AG04450 (cell line): ENCODE measurements at regions not wholly inside any gene's neighbourhood (a gene's known extent, or its start where the extent isn't known, plus 50 kb on each side); places are given as distances from the start of the nearest gene placed in this dataset.

Experiments used
- CTCF ChIA-PET: fragments of 300-600, 350-600 bp; formaldehyde crosslinking; extraction: SDS; loops from one replicate; lab custom pipeline; 2022; ENCODE audit warnings: antibody characterized with exemption, inconsistent platforms; lab: Charles Lee
- POLR2A ChIA-PET: fragments of 350-600 bp; formaldehyde crosslinking; extraction: SDS; loops from one replicate; lab custom pipeline; 2021; ENCODE audit warnings: antibody characterized with exemption, inconsistent platforms; lab: Yijun Ruan, JAX
- DNase-seq: peaks from one replicate; pipeline ENCODE4 v3.0.0-alpha.2; 2011; ENCODE audit warnings: low read depth, low spot score
- H3K27ac ChIP-seq: one replicate; pipeline ENCODE4 v1.5.1; 2012; ENCODE audit warnings: low read depth, low read length, control low read depth
- H3K27me3 ChIP-seq: one replicate; pipeline ENCODE4 v1.6.0; 2012; ENCODE audit warnings: low read length; ENCODE audit not compliant: control insufficient read depth, insufficient read depth
- H3K4me3 ChIP-seq: 2 replicates; pipeline ENCODE4 v1.5.1; 2011; ENCODE audit warnings: mild to moderate bottlenecking, low read depth, low read length, control low read depth
- H3K9me3 ChIP-seq: 2 replicates; pipeline ENCODE4 v1.5.1; 2012; ENCODE audit warnings: low read length; ENCODE audit not compliant: control insufficient read depth, insufficient read depth
- CTCF ChIP-seq: IDR thresholded peaks from 2 replicates; pipeline ENCODE4 v1.5.1; 2011; ENCODE audit warnings: low read depth, low read length, control low read depth, inconsistent platforms

GRCh38 chr5:164353155-164353554 is 847.7 kb downstream of the MAT2B start:
- ChIA-PET CTCF (no interaction called here), POLR2A (no interaction called here)
- Histone ChIP-seq H3K9me3 (no peaks in the 10 kb centered on the region), H3K27ac (no peak overlapping the region), H3K27me3 (no peaks in the 10 kb centered on the region), H3K4me3 (no peak overlapping the region)
- DNase-seq = no peak
- no peak for TF ChIP-seq CTCF

DNA sequence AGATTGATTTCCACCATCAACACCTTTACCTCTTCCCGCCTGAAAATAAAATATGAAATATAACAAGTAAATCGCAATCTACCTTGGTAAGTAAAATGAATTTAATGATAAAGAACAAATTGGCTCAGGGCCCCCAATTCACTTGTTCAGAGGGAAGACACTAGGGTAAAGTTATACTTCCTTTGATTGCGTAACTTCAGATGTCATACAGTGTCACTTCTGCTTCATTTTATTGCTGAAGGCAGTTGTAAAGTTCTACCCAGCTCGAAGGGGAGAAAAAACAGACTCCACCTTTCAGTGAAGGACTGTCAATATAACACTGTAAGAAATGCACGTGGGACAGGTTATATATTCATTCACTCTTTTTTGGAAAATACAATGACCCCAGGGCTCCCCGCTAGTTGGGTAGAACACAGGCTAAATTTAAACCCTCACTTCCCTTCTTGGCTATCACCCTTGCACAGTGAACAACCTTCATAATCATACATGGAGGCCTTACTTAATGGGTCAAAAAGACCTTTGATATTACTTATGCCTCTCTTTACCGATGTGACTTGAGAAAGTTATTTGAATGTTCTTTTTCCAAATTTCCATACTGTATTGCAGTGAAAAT is 848.8 kb downstream of the MAT2B start:
- Histone ChIP-seq H3K27ac (no peak overlapping the region), H3K27me3 (no peaks in the 10 kb centered on the region), H3K9me3 (no peaks in the 10 kb centered on the region), H3K4me3 (no peak overlapping the region)
- ChIA-PET POLR2A (no interaction called here), CTCF (no interaction called here)
- TF ChIP-seq CTCF = no peak
- no peak for DNase-seq

DNA sequence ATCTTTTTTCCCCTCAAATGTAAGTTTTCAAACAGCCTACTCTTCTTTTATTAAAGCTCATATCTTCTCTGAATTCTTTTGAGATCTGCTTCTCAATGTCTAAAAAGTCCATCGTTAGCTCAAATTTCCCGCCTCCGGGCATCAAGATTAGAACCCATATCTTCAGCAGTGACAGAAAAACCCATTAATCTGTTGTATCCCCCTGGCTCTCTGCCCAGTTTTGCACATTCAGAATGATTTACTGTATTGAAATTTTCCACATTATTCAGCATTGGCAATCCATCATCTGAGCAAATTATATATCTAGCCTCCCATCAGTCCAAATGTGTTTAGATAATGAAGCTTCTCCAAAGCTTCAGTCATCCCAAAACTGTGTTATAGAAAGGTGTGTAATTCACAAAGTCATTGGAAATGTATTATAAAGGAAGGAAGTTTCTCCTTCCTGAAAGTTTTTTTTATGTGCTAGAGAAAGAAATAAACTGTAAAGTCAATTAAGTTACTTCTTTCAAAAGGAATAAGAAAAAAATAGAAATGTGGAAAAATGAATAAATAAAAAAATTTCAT is 849.9 kb downstream of the MAT2B start:
- no peak overlapping the region for H3K4me3 ChIP-seq
- H3K27ac ChIP-seq = no peak overlapping the region
- CTCF ChIA-PET = no interaction called here
- no peaks in the 10 kb centered on the region for H3K9me3 ChIP-seq
- no peak for DNase-seq
- POLR2A ChIA-PET = no interaction called here
- TF ChIP-seq CTCF = no peak
- no peaks in the 10 kb centered on the region for H3K27me3 ChIP-seq

DNA sequence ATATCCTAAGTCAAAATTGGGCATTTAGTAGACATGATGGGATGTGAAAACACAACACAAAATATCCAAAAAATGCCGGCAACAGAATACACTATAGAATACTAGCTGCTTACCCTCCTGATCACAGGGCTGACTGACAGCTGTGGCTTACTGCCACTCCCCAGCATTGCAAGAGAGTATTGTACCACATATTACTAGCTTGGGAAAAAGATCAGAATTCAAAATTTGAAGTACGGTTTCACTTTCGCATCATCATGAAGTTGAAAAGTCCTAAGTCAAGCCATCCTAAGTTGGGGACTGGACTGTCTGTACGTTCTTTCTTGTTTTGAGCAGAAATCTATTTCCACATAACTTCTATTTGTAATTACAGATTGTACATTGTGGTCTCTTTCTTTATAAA is 851.4 kb downstream of the MAT2B start:
- Histone ChIP-seq H3K9me3 (no peaks in the 10 kb centered on the region), H3K27ac (no peak overlapping the region), H3K4me3 (no peak overlapping the region), H3K27me3 (no peaks in the 10 kb centered on the region)
- ChIA-PET POLR2A (no interaction called here), CTCF (no interaction called here)
- TF ChIP-seq CTCF = no peak
- DNase-seq = no peak

DNA sequence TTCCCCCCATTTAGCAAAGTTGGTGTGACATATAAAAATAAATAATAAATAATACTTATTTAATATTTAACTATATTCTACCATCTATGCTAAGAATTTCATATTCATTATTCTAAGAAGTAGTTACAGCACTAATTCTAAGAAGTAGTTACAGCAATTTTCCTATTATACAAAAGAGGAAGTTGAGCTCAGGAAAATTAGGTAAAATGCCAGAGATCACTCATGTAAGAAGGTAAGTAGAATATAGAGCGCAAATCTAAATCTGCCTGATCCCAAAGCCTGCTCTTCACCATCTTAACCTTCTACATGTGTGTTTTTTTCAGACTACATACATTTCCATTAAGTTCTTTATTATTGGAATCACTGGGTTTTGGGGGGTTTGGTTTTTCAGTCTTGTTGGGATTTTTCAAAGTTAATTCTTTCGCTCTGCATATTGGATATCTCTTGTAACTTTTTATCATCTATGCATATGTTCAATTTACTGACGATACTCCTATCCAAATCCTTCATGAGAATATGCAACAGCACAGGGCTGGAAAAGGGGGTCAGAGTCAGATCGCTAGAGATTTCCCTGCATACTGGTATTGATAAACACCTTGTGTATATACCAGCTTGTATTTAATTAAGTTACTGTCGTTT is 852.1 kb downstream of the MAT2B start:
- ChIA-PET CTCF (no interaction called here), POLR2A (no interaction called here)
- Histone ChIP-seq H3K4me3 (no peak overlapping the region), H3K27me3 (no peaks in the 10 kb centered on the region), H3K27ac (no peak overlapping the region), H3K9me3 (no peaks in the 10 kb centered on the region)
- no peak for DNase-seq
- no peak for TF ChIP-seq CTCF
